ENCODE measurements at regions not wholly inside any gene's neighbourhood (a gene's known extent, or its start where the extent isn't known, plus 50 kb on each side); places are given as distances from the start of the nearest gene placed in this dataset.

- Histone ChIP-seq H3K36me3 (ENCODE audit: control insufficient read depth, insufficient read depth, low read length) (no peaks in the 10 kb centered on the region), H3K4me3 (ENCODE audit: low read depth, low read length) (no peak overlapping the region), H3K27me3 (ENCODE audit: control insufficient read depth, insufficient read depth, low read length) (no peaks in the 10 kb centered on the region)
- CTCF ChIA-PET, result interaction anchor here (1.2 to 3.2 kb wide), 4 partner anchors 8 to 24 kb away, joined by 3 to 16 read pairs (median 5); no protein-coding TSS in a partner anchor
- DNase-seq (ENCODE audit: low read depth), result no peak
- POLR2A ChIA-PET, result no interaction called here
- TF ChIP-seq, protein P1, sequence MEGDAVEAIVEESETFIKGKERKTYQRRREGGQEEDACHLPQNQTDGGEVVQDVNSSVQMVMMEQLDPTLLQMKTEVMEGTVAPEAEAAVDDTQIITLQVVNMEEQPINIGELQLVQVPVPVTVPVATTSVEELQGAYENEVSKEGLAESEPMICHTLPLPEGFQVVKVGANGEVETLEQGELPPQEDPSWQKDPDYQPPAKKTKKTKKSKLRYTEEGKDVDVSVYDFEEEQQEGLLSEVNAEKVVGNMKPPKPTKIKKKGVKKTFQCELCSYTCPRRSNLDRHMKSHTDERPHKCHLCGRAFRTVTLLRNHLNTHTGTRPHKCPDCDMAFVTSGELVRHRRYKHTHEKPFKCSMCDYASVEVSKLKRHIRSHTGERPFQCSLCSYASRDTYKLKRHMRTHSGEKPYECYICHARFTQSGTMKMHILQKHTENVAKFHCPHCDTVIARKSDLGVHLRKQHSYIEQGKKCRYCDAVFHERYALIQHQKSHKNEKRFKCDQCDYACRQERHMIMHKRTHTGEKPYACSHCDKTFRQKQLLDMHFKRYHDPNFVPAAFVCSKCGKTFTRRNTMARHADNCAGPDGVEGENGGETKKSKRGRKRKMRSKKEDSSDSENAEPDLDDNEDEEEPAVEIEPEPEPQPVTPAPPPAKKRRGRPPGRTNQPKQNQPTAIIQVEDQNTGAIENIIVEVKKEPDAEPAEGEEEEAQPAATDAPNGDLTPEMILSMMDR (IDR thresholded peaks at IDR 0.05; ENCODE audit: insufficient read depth, low read depth, low read length), result no peak
Observed at GRCh38 chr14:24712374-24712773, 78.4 kb upstream of the GZMB start.

DNA sequence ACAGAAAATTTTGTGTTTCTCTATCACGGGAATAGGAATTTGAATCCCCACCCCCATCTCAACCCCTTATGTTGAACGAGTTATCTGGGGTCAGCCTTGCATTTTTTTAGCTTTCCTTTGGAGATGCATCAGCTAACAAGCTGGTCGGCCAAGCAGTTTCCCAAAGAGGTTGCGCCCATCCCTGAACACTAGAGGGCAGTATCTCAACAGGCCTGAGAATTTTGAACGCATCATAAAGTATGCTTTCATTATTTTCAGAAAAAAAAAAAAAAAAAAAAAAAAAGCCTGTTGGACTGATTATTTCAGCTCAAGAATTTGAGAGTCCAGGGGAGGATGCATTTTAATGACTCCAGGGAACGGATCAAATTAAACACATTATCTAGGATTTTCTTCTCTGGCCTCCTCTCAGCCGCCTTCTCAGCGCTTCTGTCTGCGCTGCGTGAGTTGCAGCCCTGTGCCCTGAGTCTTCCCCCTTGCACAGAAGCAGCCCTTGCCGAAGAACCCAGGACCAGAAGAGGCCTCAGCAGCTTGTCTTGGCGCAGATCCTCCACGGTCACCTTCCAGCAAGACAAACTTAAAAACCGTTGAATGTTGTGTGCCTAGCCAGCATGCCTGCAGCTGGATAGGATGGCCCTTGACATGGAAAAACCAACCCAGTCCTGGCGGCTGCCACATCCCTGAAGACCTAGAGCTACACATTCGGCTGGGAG, 76.6 kb upstream of the GZMB start:
- H3K4me3 ChIP-seq (ENCODE audit: low read depth, low read length), result no peak overlapping the region
- ChIA-PET POLR2A (no interaction called here), CTCF (interaction anchor here (0.6 to 3.2 kb wide), 35 partner anchors 9 to 938 kb away, joined by 3 to 45 read pairs (median 4); no protein-coding TSS in a partner anchor)
- no peaks in the 10 kb centered on the region for H3K27me3 ChIP-seq (ENCODE audit: control insufficient read depth, insufficient read depth, low read length)
- no peaks in the 10 kb centered on the region for H3K36me3 ChIP-seq (ENCODE audit: control insufficient read depth, insufficient read depth, low read length)
- TF ChIP-seq, protein P1 (IDR thresholded peaks at IDR 0.05; ENCODE audit: insufficient read depth, low read depth, low read length), result peak; percentile 92
- no peak for DNase-seq (ENCODE audit: low read depth)

GRCh38 chr14:24708684-24709083, 74.7 kb upstream of the GZMB start:
- ChIA-PET CTCF (interaction anchor here (0.8 to 2.8 kb wide), 4 partner anchors 19 to 692 kb away, joined by 3 to 9 read pairs (median 6); no protein-coding TSS in a partner anchor), POLR2A (no interaction called here)
- H3K4me3 ChIP-seq (ENCODE audit: low read depth, low read length), result no peak overlapping the region
- DNase-seq (ENCODE audit: low read depth), result no peak
- H3K36me3 ChIP-seq (ENCODE audit: control insufficient read depth, insufficient read depth, low read length), result no peaks in the 10 kb centered on the region
- TF ChIP-seq, protein P1 (IDR thresholded peaks at IDR 0.05; ENCODE audit: insufficient read depth, low read depth, low read length), result no peak
- H3K27me3 ChIP-seq (ENCODE audit: control insufficient read depth, insufficient read depth, low read length), result no peaks in the 10 kb centered on the region

DNA sequence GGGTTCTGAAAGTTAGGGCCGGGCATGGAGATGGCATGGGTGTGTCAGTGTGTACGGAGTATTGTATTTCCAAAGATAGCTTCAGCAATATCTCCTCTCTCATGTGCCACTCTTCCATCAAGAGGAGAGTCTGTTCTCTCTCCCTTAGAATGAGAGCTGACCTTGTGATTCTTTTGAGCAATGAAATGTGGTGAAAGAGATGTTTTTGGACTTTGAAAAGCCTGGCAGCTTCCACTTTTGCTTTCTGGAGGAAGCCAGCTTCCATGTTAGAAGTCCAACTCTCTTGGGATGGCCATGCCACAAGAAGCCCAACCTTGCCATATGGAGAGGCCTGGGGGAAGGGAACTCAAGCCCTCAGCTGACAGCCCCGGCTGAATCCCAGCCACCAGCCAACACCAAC, 72.4 kb upstream of the GZMB start:
- Histone ChIP-seq H3K4me3 (ENCODE audit: low read depth, low read length) (no peak overlapping the region), H3K27me3 (ENCODE audit: control insufficient read depth, insufficient read depth, low read length) (no peaks in the 10 kb centered on the region), H3K36me3 (ENCODE audit: control insufficient read depth, insufficient read depth, low read length) (no peaks in the 10 kb centered on the region)
- TF ChIP-seq, protein P1 (IDR thresholded peaks at IDR 0.05; ENCODE audit: insufficient read depth, low read depth, low read length), result no peak
- ChIA-PET CTCF (interaction anchor here (0.7 to 2.8 kb wide), 5 partner anchors 27 to 694 kb away, joined by 3 to 9 read pairs (median 4); no protein-coding TSS in a partner anchor), POLR2A (no interaction called here)
- no peak for DNase-seq (ENCODE audit: low read depth)

- TF ChIP-seq, protein P1 (IDR thresholded peaks at IDR 0.05; ENCODE audit: insufficient read depth, low read depth, low read length), result no peak
- POLR2A ChIA-PET, result no interaction called here
- no peak for DNase-seq (ENCODE audit: low read depth)
- no peak overlapping the region for H3K4me3 ChIP-seq (ENCODE audit: low read depth, low read length)
- CTCF ChIA-PET, result interaction anchor here (1.0 to 2.8 kb wide), 3 partner anchors 26 to 695 kb away, joined by 3 to 9 read pairs (median 4); no protein-coding TSS in a partner anchor
- no peaks in the 10 kb centered on the region for H3K27me3 ChIP-seq (ENCODE audit: control insufficient read depth, insufficient read depth, low read length)
- H3K36me3 ChIP-seq (ENCODE audit: control insufficient read depth, insufficient read depth, low read length), result no peaks in the 10 kb centered on the region
Observed at GRCh38 chr14:24705840-24706239, 71.8 kb upstream of the GZMB start.
